ENCODE measurements at regions not wholly inside any gene's neighbourhood (a gene's known extent, or its start where the extent isn't known, plus 50 kb on each side); places are given as distances from the start of the nearest gene placed in this dataset.
A peak's percentile ranks its signal among the peaks of the same experiment; 100 is the strongest.

DNA sequence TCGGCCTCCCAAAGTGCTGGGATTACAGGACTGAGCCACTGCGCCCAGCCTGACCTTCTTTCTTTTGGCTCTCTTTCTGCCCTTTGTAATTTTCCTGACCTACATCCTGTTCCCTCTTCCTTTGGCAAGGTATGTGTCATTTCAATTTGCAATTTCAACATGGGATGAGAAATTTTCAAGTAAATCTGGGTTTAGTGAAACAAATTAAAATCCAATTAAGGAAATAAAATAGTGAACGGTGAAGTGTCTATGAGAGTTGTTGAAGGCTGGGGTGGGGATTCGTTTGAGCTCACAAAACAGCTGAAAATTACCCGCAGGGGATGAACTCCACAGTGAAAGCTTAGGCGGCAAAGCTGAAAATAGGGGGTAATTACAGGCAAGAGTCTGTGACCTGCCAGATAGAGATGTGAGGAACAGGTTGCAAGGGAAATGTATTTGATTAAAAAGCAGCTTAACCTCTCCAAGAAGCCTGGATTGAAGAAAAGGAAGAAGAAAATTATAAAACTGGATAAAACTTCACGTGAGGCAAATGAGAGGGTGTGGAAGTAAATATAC lies 277.7 kb downstream of the UTP18 start:
- Mint-ChIP-seq H3K36me3 (ENCODE audit: low read depth) (no peaks in the 10 kb centered on the region), H3K9me3 (no peaks in the 10 kb centered on the region), H3K27ac (no peak overlapping the region), H3K4me3 (no peak overlapping the region), H3K27me3 (no peaks in the 10 kb centered on the region), H3K4me1 (ENCODE audit: low read depth) (peaks cover 6% of the 10 kb centered on the region)
- ATAC-seq (no peak), DNase-seq (no peak)
- CTCF ChIA-PET: interaction anchor here (0.8 to 2.2 kb wide), 3 partner anchors 11 to 166 kb away, joined by 3 to 12 read pairs (median 4); no protein-coding TSS in a partner anchor
- intact Hi-C loops (cut with micrococcal nuclease): loop anchor here (5.0 kb wide), 1 partner anchor 166 kb away; no protein-coding TSS in a partner anchor
- POLR2A ChIA-PET: no interaction called here
- TF ChIP-seq, protein P1, sequence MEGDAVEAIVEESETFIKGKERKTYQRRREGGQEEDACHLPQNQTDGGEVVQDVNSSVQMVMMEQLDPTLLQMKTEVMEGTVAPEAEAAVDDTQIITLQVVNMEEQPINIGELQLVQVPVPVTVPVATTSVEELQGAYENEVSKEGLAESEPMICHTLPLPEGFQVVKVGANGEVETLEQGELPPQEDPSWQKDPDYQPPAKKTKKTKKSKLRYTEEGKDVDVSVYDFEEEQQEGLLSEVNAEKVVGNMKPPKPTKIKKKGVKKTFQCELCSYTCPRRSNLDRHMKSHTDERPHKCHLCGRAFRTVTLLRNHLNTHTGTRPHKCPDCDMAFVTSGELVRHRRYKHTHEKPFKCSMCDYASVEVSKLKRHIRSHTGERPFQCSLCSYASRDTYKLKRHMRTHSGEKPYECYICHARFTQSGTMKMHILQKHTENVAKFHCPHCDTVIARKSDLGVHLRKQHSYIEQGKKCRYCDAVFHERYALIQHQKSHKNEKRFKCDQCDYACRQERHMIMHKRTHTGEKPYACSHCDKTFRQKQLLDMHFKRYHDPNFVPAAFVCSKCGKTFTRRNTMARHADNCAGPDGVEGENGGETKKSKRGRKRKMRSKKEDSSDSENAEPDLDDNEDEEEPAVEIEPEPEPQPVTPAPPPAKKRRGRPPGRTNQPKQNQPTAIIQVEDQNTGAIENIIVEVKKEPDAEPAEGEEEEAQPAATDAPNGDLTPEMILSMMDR (IDR thresholded peaks at IDR 0.05): no peak

DNA sequence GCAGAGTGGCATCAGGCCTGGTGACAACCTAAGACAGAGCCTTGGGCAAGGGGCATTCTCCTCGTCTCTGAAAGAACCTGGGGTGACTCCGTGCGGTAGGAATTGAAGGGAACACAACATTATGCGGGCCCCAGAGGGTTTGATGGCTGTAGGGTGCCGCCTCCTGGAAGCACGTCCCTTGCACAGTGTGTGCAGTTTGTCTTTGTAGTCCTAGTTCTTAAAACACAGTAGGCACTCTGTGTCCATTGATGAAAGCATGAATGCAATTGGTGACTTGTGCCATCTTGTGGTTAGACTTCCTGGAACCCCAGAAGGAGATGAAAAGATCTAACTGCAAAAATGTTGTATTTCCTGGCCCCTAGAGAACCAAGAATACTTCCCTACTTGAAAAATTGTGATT lies 279.8 kb downstream of the UTP18 start:
- Mint-ChIP-seq H3K9me3 (no peaks in the 10 kb centered on the region), H3K27me3 (no peaks in the 10 kb centered on the region), H3K36me3 (ENCODE audit: low read depth) (no peaks in the 10 kb centered on the region), H3K27ac (no peak overlapping the region), H3K4me3 (no peak overlapping the region), H3K4me1 (ENCODE audit: low read depth) (peaks cover 6% of the 10 kb centered on the region)
- DNase-seq (peak; percentile 8), ATAC-seq (no peak)
- ChIA-PET POLR2A (no interaction called here), CTCF (interaction anchor here (1.0 to 1.1 kb wide), 2 partner anchors 77 to 168 kb away, joined by 4 read pairs; no protein-coding TSS in a partner anchor)
- intact Hi-C loops (cut with micrococcal nuclease): no loop called here
- TF ChIP-seq, protein P1 (IDR thresholded peaks at IDR 0.05): no peak

DNA sequence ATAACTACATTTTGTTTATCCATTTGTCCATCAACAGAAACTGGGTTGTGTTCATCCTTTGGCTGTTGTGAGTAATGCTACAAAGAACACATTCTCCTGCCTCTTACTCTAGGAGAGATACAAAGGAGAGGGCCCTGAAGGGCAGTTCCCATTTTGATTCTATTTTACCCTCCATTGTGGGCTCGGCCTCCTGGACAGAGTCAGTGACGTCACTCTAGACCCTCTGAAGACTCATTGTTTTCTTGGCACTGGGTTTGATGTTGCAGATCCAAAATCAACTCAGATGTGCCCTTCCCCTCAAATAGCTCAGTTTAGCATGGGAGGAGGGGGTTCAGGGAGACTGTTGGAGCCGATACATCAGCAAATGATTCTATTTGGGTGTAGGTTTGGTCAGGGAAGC lies 280.9 kb downstream of the UTP18 start:
- peaks cover 6% of the 10 kb centered on the region for H3K4me1 Mint-ChIP-seq (ENCODE audit: low read depth)
- no peaks in the 10 kb centered on the region for H3K9me3 Mint-ChIP-seq
- no peak overlapping the region for H3K27ac Mint-ChIP-seq
- ChIA-PET POLR2A (no interaction called here), CTCF (interaction anchor here (1.1 kb wide), 1 partner anchor 169 kb away, joined by 4 read pairs; no protein-coding TSS in a partner anchor)
- TF ChIP-seq, protein P1 (IDR thresholded peaks at IDR 0.05): no peak
- no peaks in the 10 kb centered on the region for H3K36me3 Mint-ChIP-seq (ENCODE audit: low read depth)
- ATAC-seq (no peak), DNase-seq (no peak)
- intact Hi-C loops (cut with micrococcal nuclease): no loop called here
- no peak overlapping the region for H3K4me3 Mint-ChIP-seq
- no peaks in the 10 kb centered on the region for H3K27me3 Mint-ChIP-seq

DNA sequence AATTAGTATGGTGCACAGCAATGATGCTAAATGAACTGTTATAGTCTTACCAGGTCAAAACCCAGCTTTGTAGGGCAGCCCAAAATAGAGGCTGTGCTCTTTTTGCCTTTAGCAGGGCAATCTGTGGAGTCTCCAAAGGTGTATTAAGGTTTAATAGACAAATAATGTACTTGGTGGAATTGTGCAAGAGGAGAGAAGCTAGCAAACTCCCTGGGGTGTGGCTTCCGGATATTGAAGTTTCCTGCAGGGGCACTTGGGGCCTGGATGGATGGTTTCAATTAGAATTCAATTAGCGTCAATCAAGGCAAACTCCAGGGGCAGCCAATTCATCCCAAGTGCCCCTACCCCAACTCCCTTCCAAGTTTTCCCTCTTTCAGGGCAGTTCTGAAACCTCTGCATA lies 285.8 kb downstream of the UTP18 start:
- DNase-seq: no peak
- Mint-ChIP-seq H3K4me1 (ENCODE audit: low read depth) (no peaks in the 10 kb centered on the region), H3K9me3 (no peaks in the 10 kb centered on the region), H3K36me3 (ENCODE audit: low read depth) (no peaks in the 10 kb centered on the region), H3K4me3 (no peak overlapping the region), H3K27me3 (no peaks in the 10 kb centered on the region), H3K27ac (no peak overlapping the region)
- POLR2A ChIA-PET: no interaction called here
- intact Hi-C loops (cut with micrococcal nuclease): no loop called here
- no peak for ATAC-seq
- TF ChIP-seq, protein P1 (IDR thresholded peaks at IDR 0.05): no peak
- CTCF ChIA-PET: no interaction called here

DNA sequence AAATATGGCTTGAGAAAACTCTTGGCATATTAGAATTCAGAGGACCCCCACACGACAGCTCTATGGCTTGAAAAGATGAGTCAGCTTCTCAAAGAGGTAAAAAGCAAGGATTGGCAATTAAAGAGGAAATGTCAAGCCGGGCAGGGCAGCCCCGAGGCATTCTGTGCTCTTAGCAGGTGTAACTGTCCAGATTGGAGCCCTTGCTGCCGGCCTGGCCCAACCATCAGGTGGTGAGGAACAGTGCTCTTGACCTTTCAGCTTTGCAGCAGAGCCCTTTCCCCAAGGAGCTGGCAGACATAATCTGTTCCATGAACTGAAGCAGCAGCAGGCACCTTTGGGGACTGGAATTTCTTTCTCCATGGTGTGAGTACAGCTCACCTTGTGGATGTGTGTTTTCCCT lies 287.8 kb downstream of the UTP18 start:
- H3K36me3 Mint-ChIP-seq (ENCODE audit: low read depth): no peaks in the 10 kb centered on the region
- POLR2A ChIA-PET: no interaction called here
- intact Hi-C loops (cut with micrococcal nuclease): no loop called here
- DNase-seq (no peak), ATAC-seq (no peak)
- H3K4me3 Mint-ChIP-seq: no peak overlapping the region
- H3K27me3 Mint-ChIP-seq: peaks cover 4% of the 10 kb centered on the region
- H3K27ac Mint-ChIP-seq: no peak overlapping the region
- TF ChIP-seq, protein P1 (IDR thresholded peaks at IDR 0.05): no peak
- CTCF ChIA-PET: interaction anchor here (3.5 kb wide), 1 partner anchor 177 kb away, joined by 11 read pairs; no protein-coding TSS in a partner anchor
- no peaks in the 10 kb centered on the region for H3K4me1 Mint-ChIP-seq (ENCODE audit: low read depth)
- no peaks in the 10 kb centered on the region for H3K9me3 Mint-ChIP-seq
